GM12878 (cell line): ENCODE measurements at regions not wholly inside any gene's neighbourhood (a gene's known extent, or its start where the extent isn't known, plus 50 kb on each side); places are given as distances from the start of the nearest gene placed in this dataset.

Experiments used
- BCL3 ChIP-seq: IDR thresholded peaks from 2 replicates; pipeline ENCODE4 v1.6.1; 2011; ENCODE audit warnings: borderline replicate concordance, low read depth, mild to moderate bottlenecking, moderate library complexity, low read length; ENCODE audit not compliant: insufficient read depth, poor library complexity, severe bottlenecking
- CHD2 ChIP-seq: IDR thresholded peaks from 2 replicates; pipeline ENCODE4 v1.6.1; 2011; ENCODE audit warnings: low read depth, low read length, improper control_type of control experiment, borderline replicate concordance
- CHD4 ChIP-seq: fragments of 200-600 bp; sonication (generic); IDR thresholded peaks from 2 replicates; pipeline ENCODE4 v1.6.1; 2016; ENCODE audit warnings: mild to moderate bottlenecking
- EZH2 ChIP-seq: IDR thresholded peaks from 2 replicates; pipeline ENCODE4 v1.6.1; 2012; ENCODE audit warnings: low read depth, mild to moderate bottlenecking, control low read depth, inconsistent platforms, low read length, borderline replicate concordance; ENCODE audit not compliant: control insufficient read depth
- HCFC1 ChIP-seq: fragments of 150-350 bp; IDR thresholded peaks from 2 replicates; pipeline ENCODE4 v1.6.1; 2014; ENCODE audit warnings: low read length
- KLF5 ChIP-seq: fragments of 450-650 bp; IDR thresholded peaks from 2 replicates; pipeline ENCODE4 v1.6.1; 2014; ENCODE audit warnings: mild to moderate bottlenecking; ENCODE audit not compliant: partially characterized antibody
- MYC ChIP-seq: IDR thresholded peaks from 2 replicates; pipeline ENCODE4 v1.6.1; 2011; ENCODE audit warnings: mild to moderate bottlenecking, low read length, moderate library complexity, inconsistent platforms; ENCODE audit not compliant: insufficient read depth, insufficient replicate concordance, insufficient read length, severe bottlenecking
- POLR2A ChIP-seq: IDR thresholded peaks from 2 replicates; pipeline ENCODE4 v1.6.1; 2011; ENCODE audit warnings: low read depth, mild to moderate bottlenecking, low read length
- RAD21 ChIP-seq: IDR thresholded peaks from 2 replicates; pipeline ENCODE4 v1.6.1; 2011; ENCODE audit warnings: mild to moderate bottlenecking, low read depth, low read length, moderate library complexity; ENCODE audit not compliant: insufficient read depth
- RFX5 ChIP-seq: IDR thresholded peaks from 2 replicates; pipeline ENCODE4 v1.6.1; 2011; ENCODE audit warnings: low read depth, low read length, improper control_type of control experiment
- TCF7 ChIP-seq: IDR thresholded peaks from 2 replicates; pipeline ENCODE4 v1.6.1; 2014; ENCODE audit warnings: antibody characterized with exemption, borderline replicate concordance
- TF ChIP-seq, protein P1 (sequence below), 3 experiments: IDR thresholded peaks in 2 of 3; conservative IDR thresholded peaks in 1 of 3; 2 replicates each; pipeline ENCODE4 v1.5.1; 2011; ENCODE audit warnings: low read depth in 3 of 3, low read length in 3 of 3, mild to moderate bottlenecking in 3 of 3, control low read depth in 2 of 3, moderate library complexity in 2 of 3, inconsistent platforms in 1 of 3, mixed read lengths in 1 of 3; ENCODE audit not compliant: control insufficient read depth in 2 of 3, insufficient read depth in 1 of 3; ENCODE audit errors: extremely low read depth in 1 of 3
- TF ChIP-seq, protein P2 (sequence below): IDR thresholded peaks from 2 replicates; pipeline ENCODE4 v1.6.1; 2012; ENCODE audit warnings: low read depth, low read length, improper control_type of control experiment

GRCh38 chr10:128823201-128823600, 643.8 kb upstream of the MGMT start:
- TF ChIP-seq KLF5 (no peak), CHD4 (no peak), CHD2 (no peak), RFX5 (no peak), RAD21 (no peak), MYC (no peak), HCFC1 (no peak), TCF7 (no peak), EZH2 (no peak), BCL3 (no peak), POLR2A (no peak)
- TF ChIP-seq, protein P1, sequence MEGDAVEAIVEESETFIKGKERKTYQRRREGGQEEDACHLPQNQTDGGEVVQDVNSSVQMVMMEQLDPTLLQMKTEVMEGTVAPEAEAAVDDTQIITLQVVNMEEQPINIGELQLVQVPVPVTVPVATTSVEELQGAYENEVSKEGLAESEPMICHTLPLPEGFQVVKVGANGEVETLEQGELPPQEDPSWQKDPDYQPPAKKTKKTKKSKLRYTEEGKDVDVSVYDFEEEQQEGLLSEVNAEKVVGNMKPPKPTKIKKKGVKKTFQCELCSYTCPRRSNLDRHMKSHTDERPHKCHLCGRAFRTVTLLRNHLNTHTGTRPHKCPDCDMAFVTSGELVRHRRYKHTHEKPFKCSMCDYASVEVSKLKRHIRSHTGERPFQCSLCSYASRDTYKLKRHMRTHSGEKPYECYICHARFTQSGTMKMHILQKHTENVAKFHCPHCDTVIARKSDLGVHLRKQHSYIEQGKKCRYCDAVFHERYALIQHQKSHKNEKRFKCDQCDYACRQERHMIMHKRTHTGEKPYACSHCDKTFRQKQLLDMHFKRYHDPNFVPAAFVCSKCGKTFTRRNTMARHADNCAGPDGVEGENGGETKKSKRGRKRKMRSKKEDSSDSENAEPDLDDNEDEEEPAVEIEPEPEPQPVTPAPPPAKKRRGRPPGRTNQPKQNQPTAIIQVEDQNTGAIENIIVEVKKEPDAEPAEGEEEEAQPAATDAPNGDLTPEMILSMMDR (IDR thresholded peaks at IDR 0.05 in 2 of 3, conservative IDR thresholded peaks at IDR 0.05 in 1 of 3; ENCODE audit: control insufficient read depth in 2 of 3, extremely low read depth in 1 of 3, insufficient read depth in 1 of 3, low read depth in 3 of 3, low read length in 3 of 3) = no peak
- TF ChIP-seq, protein P2, sequence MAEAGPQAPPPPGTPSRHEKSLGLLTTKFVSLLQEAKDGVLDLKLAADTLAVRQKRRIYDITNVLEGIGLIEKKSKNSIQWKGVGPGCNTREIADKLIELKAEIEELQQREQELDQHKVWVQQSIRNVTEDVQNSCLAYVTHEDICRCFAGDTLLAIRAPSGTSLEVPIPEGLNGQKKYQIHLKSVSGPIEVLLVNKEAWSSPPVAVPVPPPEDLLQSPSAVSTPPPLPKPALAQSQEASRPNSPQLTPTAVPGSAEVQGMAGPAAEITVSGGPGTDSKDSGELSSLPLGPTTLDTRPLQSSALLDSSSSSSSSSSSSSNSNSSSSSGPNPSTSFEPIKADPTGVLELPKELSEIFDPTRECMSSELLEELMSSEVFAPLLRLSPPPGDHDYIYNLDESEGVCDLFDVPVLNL = no peak
